OCI-LY3 (cell line): ENCODE measurements at regions not wholly inside any gene's neighbourhood (a gene's known extent, or its start where the extent isn't known, plus 50 kb on each side); places are given as distances from the start of the nearest gene placed in this dataset.

Experiments
- H2AFZ ChIP-seq: fragments of 200-600, 300-600 bp; shearing (Covaris generic); 2 replicates; pipeline ENCODE4 v1.6.0; 2014; ENCODE audit warnings: antibody characterized with exemption, low read depth, low read length
- H3K27ac ChIP-seq: fragments of 200-600, 300-600 bp; sonication (generic); 2 replicates; pipeline ENCODE4 v1.5.1; 2014; ENCODE audit warnings: mild to moderate bottlenecking, low read length, moderate library complexity, mixed read lengths
- H3K27me3 ChIP-seq: fragments of 200-600, 300-600 bp; sonication (generic); 2 replicates; pipeline ENCODE4 v1.6.1; 2014; ENCODE audit warnings: low read depth, low read length, mixed read lengths
- H3K36me3 ChIP-seq: fragments of 200-600, 300-600 bp; sonication (generic); replicated peaks from 2 replicates; pipeline ENCODE3; 2014; ENCODE audit warnings: low read depth, low read length, mixed read lengths
- H3K4me1 ChIP-seq: fragments of 300-600, 200-600 bp; sonication (generic); 2 replicates; pipeline ENCODE4 v1.6.1; 2014; ENCODE audit warnings: low read length, mixed read lengths
- H3K4me2 ChIP-seq: fragments of 200-600, 300-600 bp; sonication (generic); 2 replicates; pipeline ENCODE4 v1.6.1; 2014; ENCODE audit warnings: low read length, mixed read lengths
- H3K4me3 ChIP-seq: fragments of 300-600, 200-600 bp; sonication (generic); 2 replicates; pipeline ENCODE4 v1.5.1; 2014; ENCODE audit warnings: antibody characterized with exemption, mild to moderate bottlenecking, low read length, moderate library complexity
- H3K79me2 ChIP-seq: fragments of 300-600, 200-600 bp; shearing (Covaris generic); 2 replicates; pipeline ENCODE4 v1.6.1; 2014; ENCODE audit warnings: mild to moderate bottlenecking, low read length, mixed read lengths
- H3K9ac ChIP-seq: fragments of 300-600, 200-600 bp; shearing (Covaris generic); 2 replicates; pipeline ENCODE4 v1.6.0; 2014; ENCODE audit warnings: mild to moderate bottlenecking, low read length, moderate library complexity
- H3K9me3 ChIP-seq: fragments of 200-600, 300-600 bp; shearing (Covaris generic); 2 replicates; pipeline ENCODE4 v1.6.1; 2014; ENCODE audit warnings: low read length, mixed read lengths; ENCODE audit not compliant: insufficient read depth
- H4K20me1 ChIP-seq: fragments of 200-600, 300-600 bp; sonication (generic); 2 replicates; pipeline ENCODE4 v1.6.1; 2016; ENCODE audit warnings: low read length, mixed read lengths; ENCODE audit not compliant: insufficient read depth
- EZH2phosphoT487 ChIP-seq: fragments of 200-600 bp; shearing (Covaris generic); IDR thresholded peaks from 2 replicates; pipeline ENCODE4 v1.6.1; 2018; ENCODE audit warnings: antibody characterized with exemption, mixed run types, low read depth
- TF ChIP-seq, protein P1 (sequence below): fragments of 200-600, 300-600 bp; sonication (generic); IDR thresholded peaks from 2 replicates; pipeline ENCODE4 v1.5.1; 2014; ENCODE audit warnings: antibody characterized with exemption, low read length, low read depth

DNA sequence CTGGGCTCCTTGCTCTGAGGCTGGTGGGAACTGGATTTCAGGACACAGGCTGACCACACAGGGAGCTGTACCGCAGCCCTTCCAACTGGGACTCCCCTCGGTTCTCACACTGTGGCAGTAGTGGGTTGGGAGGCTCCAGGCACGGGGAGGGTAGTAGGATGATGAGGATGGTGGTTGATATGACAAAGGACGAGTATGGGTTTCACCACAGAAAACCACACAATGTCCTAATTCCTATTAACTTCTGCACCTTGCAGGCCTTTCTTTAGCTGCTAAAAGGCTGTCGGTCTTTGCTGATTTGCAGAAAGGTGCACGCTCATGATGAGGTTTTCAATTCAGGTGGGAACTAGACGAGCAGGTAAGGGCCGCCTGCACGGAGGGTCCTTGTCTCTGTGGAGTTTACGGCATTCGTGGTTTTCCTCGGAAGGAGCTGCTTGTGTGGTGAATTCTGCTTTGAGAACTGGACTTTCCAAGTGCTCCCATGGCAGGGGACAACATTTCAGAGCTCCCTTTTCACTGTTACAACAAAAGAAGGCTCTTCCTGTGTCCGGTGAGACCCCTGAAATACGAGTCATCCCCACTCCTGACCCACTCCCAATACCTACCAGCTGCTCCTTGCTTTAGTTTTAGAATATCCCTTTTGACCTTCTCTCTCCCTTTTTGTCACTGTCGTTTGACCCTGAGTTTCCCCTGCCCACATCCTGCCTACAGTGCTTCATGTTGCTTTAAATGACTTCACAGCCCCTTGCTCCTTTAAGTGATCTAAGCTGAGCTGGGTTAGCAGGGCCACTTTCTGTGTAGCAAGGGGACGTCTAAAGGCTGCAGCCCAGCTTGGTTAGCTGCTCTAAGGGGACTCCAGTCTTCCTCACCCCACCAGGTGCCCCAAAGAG, 125.1 kb downstream of the MRPS6 start:
- Histone ChIP-seq H3K27me3 (no peaks in the 10 kb centered on the region), H3K4me1 (peaks cover 7% of the 10 kb centered on the region), H3K4me2 (no peak overlapping the region), H3K36me3 (no peaks in the 10 kb centered on the region), H3K9me3 (no peaks in the 10 kb centered on the region), H3K9ac (no peak overlapping the region), H2AFZ (no peak overlapping the region), H3K4me3 (no peak overlapping the region), H3K27ac (no peak overlapping the region), H3K79me2 (no peaks in the 10 kb centered on the region), H4K20me1 (no peaks in the 10 kb centered on the region)
- no peak for TF ChIP-seq EZH2phosphoT487
- TF ChIP-seq, protein P1, sequence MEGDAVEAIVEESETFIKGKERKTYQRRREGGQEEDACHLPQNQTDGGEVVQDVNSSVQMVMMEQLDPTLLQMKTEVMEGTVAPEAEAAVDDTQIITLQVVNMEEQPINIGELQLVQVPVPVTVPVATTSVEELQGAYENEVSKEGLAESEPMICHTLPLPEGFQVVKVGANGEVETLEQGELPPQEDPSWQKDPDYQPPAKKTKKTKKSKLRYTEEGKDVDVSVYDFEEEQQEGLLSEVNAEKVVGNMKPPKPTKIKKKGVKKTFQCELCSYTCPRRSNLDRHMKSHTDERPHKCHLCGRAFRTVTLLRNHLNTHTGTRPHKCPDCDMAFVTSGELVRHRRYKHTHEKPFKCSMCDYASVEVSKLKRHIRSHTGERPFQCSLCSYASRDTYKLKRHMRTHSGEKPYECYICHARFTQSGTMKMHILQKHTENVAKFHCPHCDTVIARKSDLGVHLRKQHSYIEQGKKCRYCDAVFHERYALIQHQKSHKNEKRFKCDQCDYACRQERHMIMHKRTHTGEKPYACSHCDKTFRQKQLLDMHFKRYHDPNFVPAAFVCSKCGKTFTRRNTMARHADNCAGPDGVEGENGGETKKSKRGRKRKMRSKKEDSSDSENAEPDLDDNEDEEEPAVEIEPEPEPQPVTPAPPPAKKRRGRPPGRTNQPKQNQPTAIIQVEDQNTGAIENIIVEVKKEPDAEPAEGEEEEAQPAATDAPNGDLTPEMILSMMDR: no peak

- Histone ChIP-seq H3K9me3 (no peaks in the 10 kb centered on the region), H3K36me3 (no peaks in the 10 kb centered on the region), H2AFZ (no peak overlapping the region), H3K79me2 (no peaks in the 10 kb centered on the region), H3K4me2 (no peak overlapping the region), H3K9ac (no peak overlapping the region), H3K27ac (no peak overlapping the region), H3K27me3 (no peaks in the 10 kb centered on the region), H4K20me1 (no peaks in the 10 kb centered on the region), H3K4me3 (no peak overlapping the region), H3K4me1 (peaks cover 7% of the 10 kb centered on the region)
- TF ChIP-seq, protein P1: no peak
- no peak for TF ChIP-seq EZH2phosphoT487
These were observed 125.9 kb downstream of the MRPS6 start for GRCh38 chr21:34199121-34199910.

GRCh38 chr21:34200288-34200905, 127.0 kb downstream of the MRPS6 start:
- Histone ChIP-seq H3K9me3 (no peaks in the 10 kb centered on the region), H3K4me1 (peaks cover 17% of the 10 kb centered on the region), H3K4me3 (no peak overlapping the region), H2AFZ (no peak overlapping the region), H3K27ac (no peak overlapping the region), H4K20me1 (no peaks in the 10 kb centered on the region), H3K4me2 (no peak overlapping the region), H3K36me3 (no peaks in the 10 kb centered on the region), H3K79me2 (no peaks in the 10 kb centered on the region), H3K27me3 (no peaks in the 10 kb centered on the region), H3K9ac (no peak overlapping the region)
- TF ChIP-seq EZH2phosphoT487: no peak
- TF ChIP-seq, protein P1: no peak

DNA sequence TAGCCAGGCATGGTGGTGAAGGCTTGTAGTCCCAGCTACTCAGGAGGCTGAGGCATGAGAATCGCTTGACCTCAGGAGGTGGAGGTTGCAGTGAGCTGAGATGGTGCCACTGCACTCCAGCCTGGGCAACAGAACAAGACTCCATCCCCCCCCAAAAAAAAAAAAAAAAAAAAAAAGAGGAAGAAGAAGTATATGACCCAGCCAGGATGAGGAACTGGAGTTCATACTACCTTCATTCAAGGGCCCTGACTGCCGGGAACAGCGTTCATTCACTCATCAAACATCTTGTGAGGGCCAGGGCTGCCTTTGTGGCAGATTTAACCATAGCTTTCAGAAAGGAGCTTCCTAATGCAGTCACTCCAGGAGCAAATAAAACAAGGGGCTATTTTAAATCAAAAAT, 127.6 kb downstream of the MRPS6 start:
- Histone ChIP-seq H3K27me3 (no peaks in the 10 kb centered on the region), H2AFZ (no peak overlapping the region), H3K36me3 (no peaks in the 10 kb centered on the region), H3K27ac (no peak overlapping the region), H3K4me2 (peak overlapping the region; percentile 72), H3K4me1 (peaks cover 23% of the 10 kb centered on the region), H3K79me2 (no peaks in the 10 kb centered on the region), H3K4me3 (peak overlapping the region; percentile 76), H3K9ac (no peak overlapping the region), H4K20me1 (no peaks in the 10 kb centered on the region), H3K9me3 (no peaks in the 10 kb centered on the region)
- TF ChIP-seq, protein P1: no peak
- no peak for TF ChIP-seq EZH2phosphoT487
